CD14-positive monocyte (primary cell): ENCODE measurements at regions not wholly inside any gene's neighbourhood (a gene's known extent, or its start where the extent isn't known, plus 50 kb on each side); places are given as distances from the start of the nearest gene placed in this dataset.

Experiments used
- DNase-seq, 3 donors: peaks; one replicate each; pipeline ENCODE4 v3.0.0-alpha.2; 2011 to 2022
- H2AFZ ChIP-seq: 2 replicates; pipeline ENCODE4 v1.6.0; 2012; ENCODE audit warnings: mild to moderate bottlenecking, low read depth, low read length, inconsistent platforms; ENCODE audit not compliant: insufficient read depth, poor library complexity, severe bottlenecking
- H3K27ac ChIP-seq, 2 donors: 1 replicate in 1 of 2; 2 replicates in 1 of 2; pipeline ENCODE4 v1.5.1; 2012 to 2013; ENCODE audit warnings: low read length in 2 of 2, control low read depth in 1 of 2, inconsistent platforms in 1 of 2, low read depth in 1 of 2, mild to moderate bottlenecking in 1 of 2
- H3K27me3 ChIP-seq, 2 donors: one replicate each; pipeline versions ENCODE4 v1.6.0 to v1.6.1; 2011 to 2013; ENCODE audit warnings: low read length in 2 of 2; ENCODE audit not compliant: control insufficient read depth in 2 of 2, insufficient read depth in 2 of 2
- H3K36me3 ChIP-seq, 2 donors: replicated peaks in 1 of 2; 1 replicate in 1 of 2; 2 replicates in 1 of 2; pipeline versions ENCODE4 v1.5.1 to v1.6.1; 2012 to 2013; ENCODE audit warnings: low read length in 2 of 2, control low read depth in 1 of 2, inconsistent platforms in 1 of 2, mild to moderate bottlenecking in 1 of 2; ENCODE audit not compliant: insufficient read depth in 2 of 2, control insufficient read depth in 1 of 2
- H3K4me1 ChIP-seq, 2 donors: 1 replicate in 1 of 2; 2 replicates in 1 of 2; pipeline versions ENCODE4 v1.5.1 to v1.6.1; 2012 to 2013; ENCODE audit warnings: low read length in 2 of 2, control low read depth in 1 of 2, inconsistent platforms in 1 of 2, mild to moderate bottlenecking in 1 of 2, moderate library complexity in 1 of 2; ENCODE audit not compliant: insufficient read depth in 2 of 2, control insufficient read depth in 1 of 2
- H3K4me2 ChIP-seq: replicated peaks from 2 replicates; pipeline ENCODE3; 2012; ENCODE audit warnings: low read length, moderate library complexity, mild to moderate bottlenecking; ENCODE audit not compliant: poor library complexity, severe bottlenecking; ENCODE audit errors: extremely low read depth
- H3K4me3 ChIP-seq, 3 experiments: fragments of 200-600 bp in 1 of 3; sonication (generic) in 1 of 3; replicated peaks in 1 of 3; 1 replicate in 2 of 3; 2 replicates in 1 of 3; pipeline ENCODE4 v1.5.1; 2011 to 2013; ENCODE audit warnings: low read length in 3 of 3, mild to moderate bottlenecking in 3 of 3, control low read depth in 2 of 3, low read depth in 2 of 3, inconsistent platforms in 1 of 3, moderate library complexity in 1 of 3
- H3K79me2 ChIP-seq: 2 replicates; pipeline ENCODE4 v1.6.0; 2012; ENCODE audit warnings: mild to moderate bottlenecking, control low read depth, inconsistent platforms, low read length, moderate library complexity; ENCODE audit not compliant: insufficient read depth
- H3K9ac ChIP-seq: 2 replicates; pipeline ENCODE4 v1.6.0; 2017; ENCODE audit warnings: low read length, mild to moderate bottlenecking; ENCODE audit not compliant: insufficient read depth, poor library complexity, severe bottlenecking
- H3K9me3 ChIP-seq, 2 donors: replicated peaks in 1 of 2; 1 replicate in 1 of 2; 2 replicates in 1 of 2; pipeline versions ENCODE4 v1.5.1 to v1.6.1; 2012 to 2013; ENCODE audit warnings: low read length in 2 of 2, control low read depth in 1 of 2; ENCODE audit not compliant: control insufficient read depth in 1 of 2, insufficient read depth in 1 of 2
- H4K20me1 ChIP-seq: 2 replicates; pipeline ENCODE4 v1.6.0; 2012; ENCODE audit warnings: mild to moderate bottlenecking, low read length, control low read depth, moderate library complexity; ENCODE audit not compliant: insufficient read depth
- H3K27ac Mint-ChIP-seq, 7 donors: one replicate each; pipeline ENCODE4 v1.8.0; 2020; ENCODE audit warnings: mild to moderate bottlenecking in 7 of 7, mixed read lengths in 7 of 7, moderate library complexity in 6 of 7, inconsistent platforms in 2 of 7
- H3K27me3 Mint-ChIP-seq, 3 donors: one replicate each; pipeline ENCODE4 v1.8.0; 2021 to 2022; ENCODE audit warnings: low read depth in 3 of 3, mild to moderate bottlenecking in 3 of 3, mixed read lengths in 3 of 3, moderate library complexity in 3 of 3, inconsistent platforms in 1 of 3
- H3K36me3 Mint-ChIP-seq, 2 donors: one replicate each; pipeline ENCODE4 v1.8.0; 2020; ENCODE audit warnings: mixed read lengths in 2 of 2, inconsistent platforms in 1 of 2, mild to moderate bottlenecking in 1 of 2
- H3K4me1 Mint-ChIP-seq: one replicate; pipeline ENCODE4 v1.8.0; 2020; ENCODE audit warnings: mild to moderate bottlenecking, mixed read lengths
- H3K4me3 Mint-ChIP-seq, 2 donors: one replicate each; pipeline ENCODE4 v1.8.0; 2020; ENCODE audit warnings: mild to moderate bottlenecking in 2 of 2, mixed read lengths in 2 of 2, moderate library complexity in 1 of 2
- H3K9me3 Mint-ChIP-seq, 7 donors: one replicate each; pipeline ENCODE4 v1.8.0; 2020 to 2022; ENCODE audit warnings: mixed read lengths in 7 of 7, mild to moderate bottlenecking in 6 of 7, moderate library complexity in 6 of 7, inconsistent platforms in 2 of 7
- CTCF ChIP-seq: fragments of 200-600 bp; IDR thresholded peaks from one replicate; pipeline ENCODE4 v1.8.0; 2022; ENCODE audit warnings: antibody characterized with exemption, mild to moderate bottlenecking
- WGBS: methylation state at CpG from one replicate; pipeline ENCODE4 v1.1.5; 2013; ENCODE audit warnings: missing lambda C conversion rate; ENCODE audit not compliant: insufficient coverage; 5-methylcytosine and 5-hydroxymethylcytosine counted together
- intact Hi-C, 2 donors: fragments of 100-400 bp; cut with micrococcal nuclease; formaldehyde crosslinking; loops; one replicate each; pipeline versions ENCODE4 v1.15.0 to v1.15.1; 2023

GRCh38 chr4:62571494-62571893 lies 1371.4 kb downstream of the ADGRL3 start:
- no peak for TF ChIP-seq CTCF
- H3K9me3 ChIP-seq: peaks cover 0 to 16% of the 10 kb centered on the region in 2 donors
- H3K4me2 ChIP-seq: no peak overlapping the region
- H3K4me1 ChIP-seq: no peaks in the 10 kb centered on the region
- no peaks in the 10 kb centered on the region for H3K27me3 ChIP-seq
- H3K4me3 ChIP-seq: no peak overlapping the region
- Mint-ChIP-seq H3K4me3 (no peak overlapping the region), H3K4me1 (no peaks in the 10 kb centered on the region), H3K36me3 (no peaks in the 10 kb centered on the region), H3K27ac (no peak overlapping the region), H3K9me3 (peaks cover 4 to 20% (median 9%) of the 10 kb centered on the region in 7 donors), H3K27me3 (peaks cover 0 to 2% (median 2%) of the 10 kb centered on the region in 3 donors)
- H3K9ac ChIP-seq: no peak overlapping the region
- H3K79me2 ChIP-seq: no peaks in the 10 kb centered on the region
- no peaks in the 10 kb centered on the region for H3K36me3 ChIP-seq
- intact Hi-C loops: no loop called here
- H3K27ac ChIP-seq: no peak overlapping the region
- 77% methylated on average over 2 of the region's 4 CpGs for WGBS
- H2AFZ ChIP-seq: no peak overlapping the region
- no peaks in the 10 kb centered on the region for H4K20me1 ChIP-seq
- DNase-seq: no peak

- intact Hi-C loops: no loop called here
- Mint-ChIP-seq H3K36me3 (no peaks in the 10 kb centered on the region), H3K27me3 (peaks cover 0 to 1% (median 0%) of the 10 kb centered on the region in 3 donors), H3K4me3 (no peak overlapping the region), H3K4me1 (no peaks in the 10 kb centered on the region), H3K9me3 (peaks cover 0 to 5% (median 2%) of the 10 kb centered on the region in 7 donors), H3K27ac (no peak overlapping the region)
- no peak overlapping the region for H3K4me2 ChIP-seq
- H3K4me3 ChIP-seq: no peak overlapping the region
- H3K36me3 ChIP-seq: no peaks in the 10 kb centered on the region
- peaks cover 0 to 7% of the 10 kb centered on the region in 2 donors for H3K9me3 ChIP-seq
- DNase-seq: no peak
- no peak overlapping the region for H3K9ac ChIP-seq
- H3K27me3 ChIP-seq: no peaks in the 10 kb centered on the region
- H3K4me1 ChIP-seq: no peaks in the 10 kb centered on the region
- no peak overlapping the region for H3K27ac ChIP-seq
- H2AFZ ChIP-seq: no peak overlapping the region
- H3K79me2 ChIP-seq: no peaks in the 10 kb centered on the region
- no peak for TF ChIP-seq CTCF
- no peaks in the 10 kb centered on the region for H4K20me1 ChIP-seq
These were observed 1360.7 kb downstream of the ADGRL3 start for GRCh38 chr4:62560858-62561257.
